GM23248 (cell line): ENCODE measurements at regions not wholly inside any gene's neighbourhood (a gene's known extent, or its start where the extent isn't known, plus 50 kb on each side); places are given as distances from the start of the nearest gene placed in this dataset.

ENCODE experiments used
- DNase-seq: peaks from one replicate; pipeline ENCODE4 v3.0.0-alpha.2; 2015
- H2AFZ ChIP-seq: fragments of 200-600 bp; sonication (generic); 2 replicates; pipeline ENCODE4 v1.6.1; 2016; ENCODE audit warnings: antibody characterized with exemption
- H3F3A ChIP-seq: fragments of 200-600 bp; sonication (generic); 2 replicates; pipeline ENCODE4 v1.6.1; 2016; ENCODE audit warnings: mild to moderate bottlenecking, antibody characterized with exemption, mixed run types; ENCODE audit not compliant: insufficient read depth
- H3K27ac ChIP-seq: fragments of 200-600 bp; sonication (generic); 2 replicates; pipeline ENCODE4 v1.5.1; 2016; ENCODE audit warnings: mild to moderate bottlenecking
- H3K27me3 ChIP-seq: fragments of 200-600 bp; sonication (generic); replicated peaks from 2 replicates; pipeline ENCODE4 v1.6.1; 2016; ENCODE audit warnings: mild to moderate bottlenecking; ENCODE audit not compliant: insufficient read depth
- H3K36me3 ChIP-seq: fragments of 200-600 bp; sonication (generic); 2 replicates; pipeline ENCODE4 v1.6.1; 2016; ENCODE audit warnings: low read depth, mild to moderate bottlenecking
- H3K4me1 ChIP-seq: fragments of 200-600 bp; sonication (generic); 2 replicates; pipeline ENCODE4 v1.6.1; 2016; ENCODE audit warnings: mild to moderate bottlenecking; ENCODE audit not compliant: insufficient read depth
- H3K4me2 ChIP-seq: fragments of 200-600 bp; sonication (generic); one replicate; pipeline ENCODE4 v1.6.1; 2016; ENCODE audit warnings: mild to moderate bottlenecking; ENCODE audit not compliant: unreplicated experiment
- H3K4me3 ChIP-seq: fragments of 200-600 bp; sonication (generic); 2 replicates; pipeline ENCODE4 v1.5.1; 2016; ENCODE audit warnings: mild to moderate bottlenecking
- H3K79me2 ChIP-seq: fragments of 200-600 bp; sonication (generic); 2 replicates; pipeline ENCODE4 v1.6.1; 2016; ENCODE audit warnings: mild to moderate bottlenecking; ENCODE audit not compliant: insufficient read depth
- H3K9ac ChIP-seq: fragments of 200-600 bp; sonication (generic); 2 replicates; pipeline ENCODE4 v1.6.1; 2016; ENCODE audit warnings: mild to moderate bottlenecking
- H3K9me2 ChIP-seq: fragments of 200-600 bp; sonication (generic); 2 replicates; pipeline ENCODE4 v1.6.1; 2016; ENCODE audit warnings: mixed run types, mild to moderate bottlenecking, moderate library complexity; ENCODE audit not compliant: insufficient read depth
- H3K9me3 ChIP-seq: fragments of 200-600 bp; sonication (generic); one replicate; pipeline ENCODE4 v1.6.1; 2017; ENCODE audit warnings: low read depth
- H4K20me1 ChIP-seq: fragments of 200-600 bp; sonication (generic); 2 replicates; pipeline ENCODE4 v1.6.0; 2016; ENCODE audit not compliant: insufficient read depth
- EZH2 ChIP-seq: fragments of 200-600 bp; sonication (generic); IDR thresholded peaks from 2 replicates; pipeline ENCODE4 v1.6.1; 2018; ENCODE audit warnings: antibody characterized with exemption, mild to moderate bottlenecking; ENCODE audit not compliant: insufficient read depth, poor library complexity, severe bottlenecking
- EZH2phosphoT487 ChIP-seq: fragments of 200-600 bp; sonication (generic); IDR thresholded peaks from 2 replicates; pipeline ENCODE4 v1.6.1; 2018; ENCODE audit warnings: antibody characterized with exemption, moderate library complexity, mild to moderate bottlenecking, low read depth; ENCODE audit not compliant: insufficient read depth
- WGBS, 2 experiments: methylation state at CpG; one replicate each; pipeline ENCODE4 v1.1.6; 2015 to 2017; ENCODE audit warnings: low lambda C conversion rate in 2 of 2, low coverage in 1 of 2; ENCODE audit errors: missing lambda C conversion rate in 2 of 2; 5-methylcytosine and 5-hydroxymethylcytosine counted together
- in situ Hi-C: fragments of 300-500 bp; cut with MboI; formaldehyde crosslinking; loops from 2 replicates; pipeline ENCODE4 v1.15.0; 2020

DNA sequence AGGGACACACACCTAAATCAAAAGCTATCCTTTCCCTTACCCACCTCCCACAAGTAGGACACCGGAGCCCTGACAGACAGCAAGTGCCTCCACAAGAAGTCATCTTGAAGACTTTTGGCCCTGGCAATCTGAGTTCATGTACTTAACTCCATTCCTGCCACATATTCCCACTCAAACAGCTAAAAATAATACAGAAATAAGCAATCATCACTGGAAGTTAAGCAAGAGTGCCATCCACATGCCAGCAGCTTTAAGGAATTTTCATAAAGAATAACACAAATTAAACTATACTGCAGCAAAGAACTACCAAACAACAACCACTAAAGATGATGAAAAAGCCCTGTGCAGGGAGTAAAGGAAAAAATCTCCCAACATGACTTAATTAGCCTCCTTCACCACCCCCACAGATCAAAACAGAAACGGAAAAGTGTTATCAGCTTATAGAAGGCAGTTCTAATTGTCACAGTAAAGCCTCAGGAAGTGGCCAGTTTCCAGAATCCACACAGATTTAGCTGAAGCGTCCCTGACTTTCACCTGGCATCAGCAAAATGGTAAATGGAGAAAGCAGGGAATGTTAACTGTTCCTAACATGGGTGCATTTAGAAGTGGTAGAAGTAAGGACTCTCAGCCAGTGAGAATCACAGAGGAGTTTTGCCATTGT lies 343.9 kb downstream of the TBC1D4 start:
- Histone ChIP-seq H3K27me3 (no peaks in the 10 kb centered on the region), H3K4me2 (no peak overlapping the region), H2AFZ (no peak overlapping the region), H3K9ac (no peak overlapping the region), H3K27ac (no peak overlapping the region), H3K9me3 (no peaks in the 10 kb centered on the region), H3K9me2 (no peaks in the 10 kb centered on the region), H4K20me1 (no peaks in the 10 kb centered on the region), H3K4me3 (no peak overlapping the region), H3K79me2 (no peaks in the 10 kb centered on the region), H3F3A (peaks cover 20% of the 10 kb centered on the region), H3K4me1 (peaks cover 37% of the 10 kb centered on the region), H3K36me3 (no peaks in the 10 kb centered on the region)
- 54 to 57% methylated on average over 3 of the region's 3 CpGs for WGBS, 2 experiments
- in situ Hi-C loops, result no loop called here
- TF ChIP-seq EZH2 (no peak), EZH2phosphoT487 (no peak)
- peak; percentile 7 for DNase-seq

- no peak overlapping the region for H3K9ac ChIP-seq
- no peaks in the 10 kb centered on the region for H3K36me3 ChIP-seq
- no peaks in the 10 kb centered on the region for H3K79me2 ChIP-seq
- H3K9me3 ChIP-seq, result no peaks in the 10 kb centered on the region
- WGBS, 2 experiments, result 36 to 41% methylated on average over 1 of the region's 1 CpG
- no peaks in the 10 kb centered on the region for H4K20me1 ChIP-seq
- H3K4me2 ChIP-seq, result no peak overlapping the region
- 0 out of 2 replicates have a peak overlapping the region, but pooled peaks have one; percentile 0 for H3K4me3 ChIP-seq
- H3K27me3 ChIP-seq, result no peaks in the 10 kb centered on the region
- H3K27ac ChIP-seq, result peak overlapping the region; percentile 72
- no peaks in the 10 kb centered on the region for H3K9me2 ChIP-seq
- in situ Hi-C loops, result no loop called here
- peaks cover 20% of the 10 kb centered on the region for H3F3A ChIP-seq
- peaks cover 37% of the 10 kb centered on the region for H3K4me1 ChIP-seq
- H2AFZ ChIP-seq, result no peak overlapping the region
- peak; percentile 32 for DNase-seq
- TF ChIP-seq EZH2 (no peak), EZH2phosphoT487 (no peak)
These were observed 345.8 kb downstream of the TBC1D4 start for GRCh38 chr13:75136151-75136550.

- H3K9me2 ChIP-seq, result no peaks in the 10 kb centered on the region
- in situ Hi-C loops, result no loop called here
- H3K79me2 ChIP-seq, result no peaks in the 10 kb centered on the region
- H3F3A ChIP-seq, result peaks cover 20% of the 10 kb centered on the region
- peaks cover 32% of the 10 kb centered on the region for H3K4me1 ChIP-seq
- H4K20me1 ChIP-seq, result no peaks in the 10 kb centered on the region
- peak overlapping the region; percentile 72 for H3K27ac ChIP-seq
- peak overlapping the region; percentile 60 for H2AFZ ChIP-seq
- H3K27me3 ChIP-seq, result no peaks in the 10 kb centered on the region
- H3K4me3 ChIP-seq, result peak overlapping the region; percentile 42
- no peaks in the 10 kb centered on the region for H3K9me3 ChIP-seq
- TF ChIP-seq EZH2phosphoT487 (0 out of 2 replicates have a peak, but pooled peaks have one; percentile 66), EZH2 (no peak)
- peak; percentile 97 for DNase-seq
- H3K9ac ChIP-seq, result peak overlapping the region; percentile 20; the same call in 1 of the 2 replicates
- H3K36me3 ChIP-seq, result no peaks in the 10 kb centered on the region
- peak overlapping the region; percentile 61 for H3K4me2 ChIP-seq
- 28 to 32% methylated on average over 6 of the region's 6 CpGs for WGBS, 2 experiments
These were observed 346.6 kb downstream of the TBC1D4 start for GRCh38 chr13:75135325-75135825.

DNA sequence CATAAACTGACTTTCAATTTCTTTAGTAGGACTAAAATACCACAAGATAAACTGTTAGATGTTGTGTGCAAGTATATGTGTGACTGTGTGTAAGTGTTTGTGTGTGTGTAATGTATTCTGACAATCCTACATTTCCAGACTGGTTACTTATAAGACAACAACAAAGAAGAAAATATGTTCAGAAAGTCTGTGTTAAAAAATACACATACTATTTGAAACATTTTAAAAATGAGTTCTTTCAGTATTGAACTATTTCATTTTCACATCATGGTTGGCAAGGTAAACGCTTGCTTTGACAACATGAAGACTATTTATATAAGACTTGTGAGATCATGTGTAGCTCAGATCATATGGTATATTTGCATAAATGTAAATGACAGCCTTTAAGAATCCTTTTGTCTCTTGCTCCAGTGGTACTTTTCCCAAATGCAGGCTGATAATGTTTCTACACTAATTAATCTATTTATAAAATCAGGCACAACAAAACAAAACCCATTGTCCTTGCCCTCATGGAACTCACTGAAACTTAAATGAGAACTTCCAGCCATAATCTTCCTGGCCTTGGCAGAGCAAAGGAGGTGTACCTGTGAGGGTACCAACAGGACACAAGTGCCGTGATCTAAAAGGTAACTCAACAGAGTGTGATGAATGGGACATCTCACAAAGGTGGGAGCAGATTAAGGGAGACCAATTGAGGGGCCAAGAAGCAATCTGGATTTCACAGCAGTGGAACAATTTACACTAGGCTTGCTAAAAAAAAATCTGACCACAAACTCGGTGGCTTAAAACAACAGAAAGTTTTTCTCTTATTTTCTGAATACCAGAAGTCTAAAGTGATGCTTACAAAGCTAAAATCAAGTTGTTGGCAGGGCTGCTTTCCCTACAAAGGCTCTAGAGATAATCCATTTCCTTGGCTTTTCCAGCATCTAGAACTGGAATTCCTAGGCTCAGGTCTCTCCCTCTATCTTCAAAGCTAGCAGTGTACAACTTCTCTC lies 349.0 kb downstream of the TBC1D4 start:
- H3K4me1 ChIP-seq, result peaks cover 25% of the 10 kb centered on the region
- no peak overlapping the region for H2AFZ ChIP-seq
- in situ Hi-C loops, result no loop called here
- no peak overlapping the region for H3K4me2 ChIP-seq
- H3K4me3 ChIP-seq, result no peak overlapping the region
- H3K79me2 ChIP-seq, result no peaks in the 10 kb centered on the region
- DNase-seq, result no peak
- no peaks in the 10 kb centered on the region for H3K27me3 ChIP-seq
- H3K9me3 ChIP-seq, result no peaks in the 10 kb centered on the region
- TF ChIP-seq EZH2, result no peak
- no peak for TF ChIP-seq EZH2phosphoT487
- H3K36me3 ChIP-seq, result no peaks in the 10 kb centered on the region
- H3F3A ChIP-seq, result peaks cover 20% of the 10 kb centered on the region
- no peak overlapping the region for H3K27ac ChIP-seq
- no peaks in the 10 kb centered on the region for H3K9me2 ChIP-seq
- no peak overlapping the region for H3K9ac ChIP-seq
- H4K20me1 ChIP-seq, result no peaks in the 10 kb centered on the region
- 29 to 33% methylated on average over 3 of the region's 3 CpGs for whole genome bisulfite sequencing, 2 experiments
